HG02623 (cell line): ENCODE measurements at regions not wholly inside any gene's neighbourhood (a gene's known extent, or its start where the extent isn't known, plus 50 kb on each side); places are given as distances from the start of the nearest gene placed in this dataset.

Experiments used
- ATAC-seq: cut with Tn5 transposase; IDR thresholded peaks from one replicate; pipeline ENCODE4 v1.9.1; 2021; ENCODE audit warnings: moderate library complexity; ENCODE audit not compliant: unreplicated experiment

DNA sequence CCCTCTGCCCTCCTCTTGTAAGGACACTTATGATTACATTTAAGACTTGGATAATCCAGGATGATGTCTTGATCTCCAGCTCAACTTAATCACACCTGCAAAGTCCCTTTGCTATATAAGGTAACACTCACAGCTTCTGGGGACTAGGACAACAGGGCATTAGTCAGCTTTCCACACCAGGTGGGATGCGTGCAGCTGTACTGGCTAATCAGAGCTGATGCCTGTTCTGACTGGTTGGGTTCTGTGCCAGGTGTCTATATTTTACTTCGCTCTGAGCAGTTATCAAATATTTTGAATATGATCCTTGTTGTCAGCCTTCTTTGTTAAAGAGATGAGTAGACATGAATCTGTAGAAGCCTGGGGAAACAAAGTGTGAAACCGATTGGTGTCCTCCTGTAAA, 115.5 kb upstream of the ATP8B1 start:
- ATAC-seq, result no peak

DNA sequence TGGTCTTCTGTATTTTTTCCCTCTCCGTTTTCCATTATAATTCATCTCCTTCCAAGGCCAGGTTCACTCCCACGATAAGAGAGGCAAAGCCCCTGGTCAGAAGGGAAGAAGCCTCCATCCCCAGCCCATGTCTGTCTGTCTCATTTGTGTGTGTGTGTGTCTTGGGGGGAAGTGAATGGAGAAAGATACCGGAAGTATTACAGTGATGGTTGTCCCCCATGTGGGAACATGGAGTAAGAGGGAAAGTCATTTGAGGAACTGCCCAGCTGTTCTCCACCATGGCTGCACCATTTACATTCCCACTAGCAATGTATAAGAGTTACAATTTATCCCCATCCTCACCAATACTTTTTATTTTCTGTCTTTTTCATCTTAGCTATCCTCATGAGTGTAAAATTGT, 113.6 kb upstream of the ATP8B1 start:
- no peak for ATAC-seq

DNA sequence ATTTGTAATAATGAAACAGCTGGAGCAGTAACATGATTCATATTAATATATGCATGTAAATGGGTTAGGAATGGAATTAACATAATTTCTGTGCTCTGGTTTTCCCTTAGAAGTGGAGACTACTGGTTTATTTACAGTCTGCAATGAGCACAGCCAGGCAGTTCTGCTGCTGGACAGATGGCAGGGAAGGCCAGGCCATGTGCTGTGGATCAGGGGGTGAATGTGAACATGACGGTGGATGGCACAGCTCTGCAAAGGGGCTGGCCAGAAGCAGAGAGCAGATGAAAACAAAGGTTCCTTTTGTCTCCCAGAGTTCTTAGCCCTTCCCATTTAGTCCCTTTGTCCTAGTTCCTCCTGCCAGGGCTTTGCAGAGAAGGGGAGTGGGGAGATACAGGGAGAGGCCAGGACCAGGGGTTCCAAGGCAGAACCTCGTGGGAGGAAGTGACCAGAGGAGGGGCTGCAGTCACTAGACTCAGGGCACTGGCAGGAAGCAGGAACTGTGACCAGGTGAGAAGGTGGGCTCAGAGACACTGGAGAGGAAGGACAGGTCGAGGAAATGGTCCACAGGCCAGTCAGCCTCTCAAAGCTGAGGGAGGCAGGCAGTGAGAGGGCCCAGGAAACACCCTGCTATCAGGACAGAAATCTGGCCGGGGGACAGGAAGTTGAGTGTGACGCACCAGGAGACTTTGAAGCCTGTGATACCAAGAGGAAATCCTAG, 112.9 kb upstream of the ATP8B1 start:
- no peak for ATAC-seq

DNA sequence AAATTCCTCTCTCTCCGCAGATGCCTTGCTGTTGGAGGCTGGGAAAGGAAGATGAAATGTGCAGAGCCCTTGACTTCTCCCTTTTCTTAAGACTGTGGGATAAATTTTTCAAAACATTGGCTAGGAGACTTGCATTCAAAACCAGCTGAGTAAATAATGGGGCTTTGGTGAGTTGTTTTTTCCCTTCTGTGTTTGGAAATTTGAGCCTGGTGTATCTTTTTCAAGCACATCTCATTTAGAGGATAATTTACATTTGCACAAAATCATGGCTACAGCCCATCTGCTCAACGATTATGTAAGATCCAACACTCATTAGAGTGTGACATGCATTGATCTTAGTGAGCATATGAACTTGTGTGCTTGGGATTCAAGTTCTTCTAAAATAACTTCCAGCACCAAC, 112.1 kb upstream of the ATP8B1 start:
- no peak for ATAC-seq

DNA sequence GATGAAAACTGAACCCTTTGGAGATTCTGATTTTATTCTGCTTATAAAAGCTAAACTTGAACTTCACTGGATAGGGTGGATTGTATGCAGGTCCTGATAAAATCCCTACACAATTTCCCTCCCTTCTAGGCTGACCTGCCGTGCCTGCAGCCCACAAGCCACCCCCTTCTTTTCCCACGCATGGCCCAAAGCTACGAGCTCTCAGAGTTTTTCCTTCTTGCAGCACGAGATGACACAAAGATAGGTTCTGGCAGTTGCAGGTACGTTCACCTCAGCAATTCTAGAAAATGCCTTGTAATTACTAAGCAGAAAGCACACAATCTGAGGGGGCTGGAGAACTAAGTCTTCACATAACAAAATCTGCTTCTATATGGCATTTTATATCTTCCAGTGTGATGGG, 110.6 kb upstream of the ATP8B1 start:
- ATAC-seq, result no peak

DNA sequence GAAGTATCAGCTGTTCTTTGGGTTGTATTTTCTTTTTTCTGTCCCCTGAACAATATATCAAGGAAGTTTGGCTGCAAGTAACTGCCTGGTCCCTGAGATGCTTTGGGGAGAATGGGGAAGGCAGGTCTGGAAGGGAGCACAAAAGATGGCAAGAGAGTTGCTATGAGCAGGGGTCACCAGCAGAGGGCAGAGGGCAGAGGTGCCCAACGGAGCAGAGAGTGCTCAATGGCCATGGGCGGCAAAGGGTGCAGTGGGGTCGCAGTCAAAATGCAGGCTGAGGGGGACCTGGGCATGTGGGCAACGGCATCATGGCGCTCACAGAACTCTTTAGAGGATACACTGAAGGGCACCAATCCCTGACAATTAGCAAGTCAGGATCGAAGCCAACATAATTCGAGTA, 107.7 kb upstream of the ATP8B1 start:
- no peak for ATAC-seq

DNA sequence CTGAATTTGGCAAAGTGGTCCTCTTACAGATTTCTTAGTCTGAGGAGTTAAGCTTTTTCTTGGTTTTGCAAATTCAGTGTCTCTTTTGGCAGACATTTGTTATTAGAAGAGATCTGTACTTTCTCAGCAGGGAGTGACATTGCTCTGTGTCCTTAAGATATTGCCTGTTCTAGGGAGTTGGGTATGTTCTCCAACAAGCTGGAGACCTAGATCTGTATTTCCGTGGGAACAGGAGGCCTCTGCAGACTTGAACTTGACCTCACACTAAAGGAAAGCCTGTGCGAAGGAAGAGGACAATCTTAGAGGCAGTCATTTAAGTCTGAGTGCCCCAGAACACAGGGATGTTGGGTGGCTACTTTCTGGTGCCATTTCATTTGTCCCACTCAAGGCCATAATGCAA, 107.0 kb upstream of the ATP8B1 start:
- no peak for ATAC-seq

DNA sequence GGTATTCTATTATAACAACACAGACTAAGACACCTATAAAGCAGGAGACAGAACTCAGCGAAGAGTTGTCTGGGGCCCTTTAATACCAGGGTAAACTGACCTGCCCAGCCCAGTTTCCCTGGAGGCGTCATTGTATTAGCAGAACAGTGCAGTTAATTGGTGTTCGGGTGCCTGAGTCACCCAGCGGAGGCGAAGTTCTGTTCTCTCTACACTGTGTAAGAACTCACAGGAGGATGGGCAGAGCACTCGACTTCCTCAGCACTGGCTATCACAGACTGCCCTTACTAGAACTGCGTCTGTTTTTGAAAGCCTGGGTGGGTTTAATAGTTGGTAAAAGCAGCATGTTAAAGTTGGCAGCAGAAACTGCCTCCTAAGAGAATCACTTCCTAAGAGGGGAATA, 106.5 kb upstream of the ATP8B1 start:
- ATAC-seq, result no peak

DNA sequence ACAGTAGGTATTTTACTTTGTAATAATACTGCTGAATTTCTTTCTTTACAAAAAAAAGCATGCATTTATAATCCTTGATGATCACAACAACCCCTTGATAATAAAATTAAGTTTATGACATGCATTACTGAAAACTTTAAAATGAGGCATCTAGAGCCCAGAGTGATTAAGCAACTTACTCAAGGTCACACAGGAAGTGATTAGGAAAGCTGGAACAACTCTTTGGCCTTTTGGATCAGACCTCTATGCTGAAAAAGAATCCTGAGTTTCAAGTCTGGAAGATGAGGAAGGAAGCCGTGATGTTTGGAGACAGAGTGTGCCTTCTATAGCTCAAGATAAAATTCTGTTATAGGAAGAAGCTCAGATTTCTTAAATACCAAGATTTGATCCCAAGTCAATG, 105.0 kb upstream of the ATP8B1 start:
- no peak for ATAC-seq

DNA sequence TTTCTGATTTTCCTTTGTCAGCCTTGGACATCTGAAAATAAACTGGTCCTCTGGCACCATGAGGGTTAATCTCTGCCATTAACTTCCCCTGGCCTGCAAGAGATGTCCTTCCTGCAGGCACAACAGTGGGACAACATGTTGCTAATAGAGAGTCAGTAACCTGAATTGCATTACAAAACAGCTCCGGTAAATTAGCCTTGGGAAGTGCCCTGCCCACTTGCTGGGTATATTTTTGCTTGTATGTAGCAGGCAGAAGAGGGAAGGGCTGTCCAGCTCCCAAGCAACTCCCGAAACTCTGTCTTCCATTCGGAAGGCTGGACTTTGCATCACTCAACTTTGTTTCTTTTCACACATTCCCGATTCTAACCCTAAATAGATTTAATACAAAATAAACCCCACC, 104.4 kb upstream of the ATP8B1 start:
- ATAC-seq, result no peak

DNA sequence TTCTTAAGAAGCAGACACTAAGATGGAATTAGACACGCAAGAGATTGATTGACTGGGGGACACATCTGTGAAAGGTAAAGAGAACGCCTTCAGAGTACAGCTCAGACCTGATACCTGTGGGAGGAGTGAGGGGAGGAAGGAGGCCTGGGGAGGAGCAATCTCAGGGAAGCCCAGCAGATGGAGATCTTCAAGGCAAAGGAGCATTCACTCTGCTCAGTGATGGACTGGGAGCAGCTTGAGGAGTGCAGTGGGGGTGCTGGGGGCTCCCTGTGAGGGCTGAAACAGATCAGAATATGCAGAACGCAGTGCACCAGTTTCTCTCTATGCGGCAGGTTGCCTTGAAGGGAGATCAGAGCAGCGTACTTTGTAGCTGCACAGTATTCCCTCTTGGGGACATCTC, 103.7 kb upstream of the ATP8B1 start:
- no peak for ATAC-seq

DNA sequence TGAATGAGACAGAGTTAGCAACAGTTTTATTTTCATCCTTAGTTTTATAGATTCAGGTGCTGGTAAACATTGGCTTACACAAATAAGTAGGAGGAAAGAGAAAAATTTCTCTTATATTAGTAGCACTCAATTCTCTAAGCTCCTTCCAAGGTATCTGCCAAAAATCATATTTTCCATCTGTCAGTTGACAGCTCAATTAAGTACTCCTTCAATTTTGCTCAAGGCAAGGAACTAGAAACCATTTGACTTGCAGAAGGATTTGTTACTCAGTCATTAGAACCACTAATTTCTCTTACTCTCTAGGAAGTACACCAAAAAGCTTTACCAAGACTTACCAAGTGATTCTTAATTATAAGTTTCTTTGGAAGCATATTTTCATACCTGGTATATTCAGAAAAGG, 101.4 kb upstream of the ATP8B1 start:
- ATAC-seq, result no peak

DNA sequence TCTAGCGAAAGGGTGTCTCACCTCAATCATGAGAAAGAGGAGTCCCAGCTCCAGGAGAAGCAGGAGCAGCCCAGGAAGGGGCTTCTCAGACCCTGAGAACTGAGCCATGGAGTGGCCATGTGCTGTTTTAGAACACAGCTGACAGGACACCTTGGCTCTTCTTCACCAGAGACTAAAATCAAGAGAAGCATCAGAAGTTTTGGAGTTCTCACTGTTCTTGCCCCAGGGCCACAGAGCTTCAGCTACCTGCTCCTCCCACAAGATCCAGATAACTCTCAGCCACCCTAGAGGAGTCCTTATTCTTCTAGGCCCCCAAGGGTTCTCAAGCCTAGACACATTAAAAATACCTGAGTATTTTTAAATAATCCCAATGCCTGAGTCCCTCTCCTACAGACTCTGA, 99.6 kb upstream of the ATP8B1 start:
- no peak for ATAC-seq

DNA sequence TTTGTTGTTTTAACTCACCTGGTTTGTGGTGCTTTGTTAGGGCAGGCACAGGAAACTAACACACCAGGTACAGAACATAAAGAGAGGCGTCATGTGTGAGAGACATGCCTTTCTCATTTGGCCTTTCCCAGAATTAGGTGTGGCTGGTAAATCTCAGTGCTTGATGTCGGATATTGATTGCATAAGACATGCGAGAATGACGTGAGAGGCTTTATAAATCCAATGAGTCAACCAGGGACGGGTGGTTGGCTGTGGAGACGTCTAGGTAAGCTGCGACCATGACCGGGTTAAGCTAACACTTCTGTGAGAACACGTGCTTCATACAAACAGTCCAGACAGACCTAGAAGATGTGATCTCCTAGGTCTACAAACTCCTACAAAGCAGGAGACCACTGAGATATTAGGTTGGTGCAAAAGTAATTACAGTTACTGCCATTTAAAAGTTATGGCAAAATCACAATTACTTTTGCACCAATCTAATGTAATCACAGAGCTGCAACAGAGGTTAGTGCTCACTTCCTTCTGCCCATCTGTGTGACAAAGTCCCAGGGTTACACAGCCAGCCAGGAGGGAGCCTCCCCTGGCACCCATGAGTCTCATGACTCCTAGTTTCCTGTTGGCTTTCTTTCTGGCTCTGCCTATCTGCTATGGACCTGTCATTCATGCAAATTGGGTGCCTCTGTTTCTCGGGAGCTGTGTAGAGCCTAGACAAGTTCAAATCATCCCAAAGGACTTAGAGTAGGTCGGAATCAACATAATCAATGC, 98.9 kb upstream of the ATP8B1 start:
- ATAC-seq, result no peak

DNA sequence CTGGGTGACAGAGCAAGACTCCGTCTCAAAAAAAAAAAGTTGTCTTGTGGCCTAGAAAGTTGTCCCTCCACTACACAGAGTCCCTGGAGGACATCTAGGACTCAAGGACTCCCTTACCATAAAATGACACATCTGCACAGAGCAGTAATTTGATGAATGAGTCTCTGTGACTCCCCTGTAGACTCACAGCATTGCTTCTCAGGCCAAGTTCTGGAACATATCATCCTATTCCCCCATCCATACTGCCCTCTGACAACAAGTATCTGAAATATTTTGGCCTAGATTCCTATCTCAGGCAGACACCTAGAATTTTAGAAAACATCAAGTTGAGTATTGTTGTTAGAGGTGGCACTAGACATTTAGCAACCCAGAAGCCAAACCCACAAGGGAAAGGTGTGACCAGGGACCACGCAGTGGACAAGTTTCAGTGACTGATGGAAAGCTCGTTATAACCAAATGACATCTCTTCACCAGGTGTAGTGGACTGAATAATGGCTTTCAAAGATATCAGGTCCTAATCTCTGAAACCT, 97.9 kb upstream of the ATP8B1 start:
- no peak for ATAC-seq

DNA sequence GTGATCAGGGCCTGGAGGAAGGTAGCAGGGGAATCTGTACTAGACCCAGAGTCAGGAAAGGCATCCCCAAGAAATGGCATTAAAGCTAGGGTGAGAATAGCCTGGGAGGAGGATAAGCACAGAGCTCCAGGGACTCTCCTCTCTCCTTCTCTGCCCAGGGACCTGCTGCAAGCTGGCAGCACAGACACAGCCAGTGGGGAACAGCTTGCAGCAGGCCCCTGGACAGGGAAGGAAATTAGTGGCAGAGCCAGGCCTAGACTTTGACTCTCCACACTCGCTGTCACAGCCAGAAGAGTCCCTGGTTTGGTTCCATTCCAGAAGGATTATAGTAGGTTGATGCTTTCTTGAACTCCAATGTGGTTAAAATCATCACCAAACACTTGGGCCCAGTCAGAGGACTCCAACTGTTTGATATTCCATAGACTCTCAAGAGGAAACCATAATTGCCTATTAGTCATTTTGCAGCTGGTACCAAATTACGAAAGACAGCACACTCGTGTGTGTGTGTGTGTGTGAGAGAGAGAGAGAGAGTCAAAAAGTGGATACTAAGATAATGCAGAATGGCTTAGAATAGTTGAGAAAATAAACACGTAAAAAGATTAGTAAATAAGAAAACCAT, 95.5 kb upstream of the ATP8B1 start:
- no peak for ATAC-seq

DNA sequence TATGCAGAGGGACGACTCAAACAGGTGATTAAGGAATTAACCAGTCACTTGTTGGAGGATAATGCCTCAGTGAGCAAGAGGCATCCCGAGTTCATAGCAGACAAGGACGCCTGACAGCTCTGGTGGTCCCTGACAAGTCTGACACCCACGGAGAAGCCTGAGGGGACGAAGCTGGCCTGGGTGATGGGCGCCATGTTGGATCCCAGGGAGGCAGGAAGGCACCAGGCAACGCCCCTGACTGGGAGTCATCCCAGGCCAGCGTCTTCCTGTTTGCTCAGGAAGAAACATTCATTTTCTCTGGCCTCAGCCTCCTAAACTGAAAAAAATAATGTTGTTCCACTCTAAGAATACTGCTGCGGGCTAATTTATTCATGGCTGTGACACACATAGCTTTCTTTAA, 92.1 kb upstream of the ATP8B1 start:
- ATAC-seq, result no peak

DNA sequence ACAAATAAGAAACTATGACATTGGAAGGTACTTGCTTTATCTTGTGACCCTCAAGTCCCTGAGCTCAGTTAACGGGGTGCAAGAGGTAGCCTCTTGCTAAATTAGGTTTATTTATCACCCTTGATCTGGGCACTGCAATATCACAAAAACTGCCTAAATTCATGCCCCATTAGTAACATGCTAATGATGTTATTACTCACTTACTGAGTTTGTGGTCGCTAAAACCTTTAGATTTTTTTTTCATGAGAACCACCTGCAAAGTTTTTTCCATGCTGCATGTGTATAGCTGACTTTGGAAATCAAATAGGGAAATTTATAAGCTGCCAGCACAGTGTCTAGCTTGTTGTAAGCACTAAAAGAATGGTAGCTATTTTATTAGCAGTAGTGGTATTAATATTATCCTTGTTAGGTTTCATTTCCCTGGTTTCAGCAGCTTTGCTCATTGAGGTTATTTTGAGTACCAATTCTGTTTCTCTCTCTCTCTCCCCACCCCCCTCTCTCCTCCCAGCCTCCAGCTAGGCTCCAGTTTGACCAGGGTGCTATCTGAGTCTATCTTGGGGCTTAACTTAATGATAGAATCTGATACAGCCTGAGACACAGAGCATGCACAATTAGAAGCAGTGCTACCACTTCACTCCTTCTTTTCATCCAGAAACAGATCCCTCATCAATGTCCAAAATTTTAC, 88.7 kb upstream of the ATP8B1 start:
- ATAC-seq, result no peak

DNA sequence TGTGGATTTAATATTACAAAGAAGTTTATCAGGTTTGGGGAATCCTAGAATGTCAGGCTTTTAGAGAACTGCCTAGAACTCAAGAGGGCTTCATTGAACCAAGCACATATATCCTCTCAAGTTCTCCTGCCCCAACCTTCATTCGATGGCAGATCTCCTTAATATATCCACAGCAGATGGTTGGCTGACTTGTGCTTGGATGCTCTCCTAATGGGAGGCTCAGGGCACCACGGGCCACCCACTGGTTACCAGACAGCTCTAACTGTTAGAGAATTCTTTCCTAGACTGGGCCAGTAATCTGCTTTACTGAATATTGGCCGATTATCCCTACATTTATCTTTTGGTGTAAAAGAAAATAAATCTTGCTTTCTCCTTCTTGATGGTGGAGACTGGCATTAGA, 87.2 kb upstream of the ATP8B1 start:
- no peak for ATAC-seq

DNA sequence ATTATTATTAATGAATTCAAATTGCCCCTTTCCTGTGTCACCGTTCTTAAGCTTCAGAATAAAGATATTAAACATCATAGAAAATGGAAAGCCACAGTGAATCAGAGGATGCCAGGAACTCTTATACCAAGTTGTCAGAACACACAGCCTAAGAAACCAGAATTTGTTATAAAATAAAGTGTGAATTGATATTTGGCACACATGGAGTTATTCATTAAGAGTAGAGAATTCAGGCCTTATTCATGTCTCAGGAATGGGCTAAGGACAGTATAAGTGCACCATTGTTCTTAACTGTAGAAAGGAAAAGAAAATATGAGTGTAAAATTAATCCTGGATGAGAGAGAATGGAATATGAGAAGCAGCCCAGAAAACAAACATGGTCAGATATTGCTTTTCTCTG, 86.7 kb upstream of the ATP8B1 start:
- no peak for ATAC-seq

DNA sequence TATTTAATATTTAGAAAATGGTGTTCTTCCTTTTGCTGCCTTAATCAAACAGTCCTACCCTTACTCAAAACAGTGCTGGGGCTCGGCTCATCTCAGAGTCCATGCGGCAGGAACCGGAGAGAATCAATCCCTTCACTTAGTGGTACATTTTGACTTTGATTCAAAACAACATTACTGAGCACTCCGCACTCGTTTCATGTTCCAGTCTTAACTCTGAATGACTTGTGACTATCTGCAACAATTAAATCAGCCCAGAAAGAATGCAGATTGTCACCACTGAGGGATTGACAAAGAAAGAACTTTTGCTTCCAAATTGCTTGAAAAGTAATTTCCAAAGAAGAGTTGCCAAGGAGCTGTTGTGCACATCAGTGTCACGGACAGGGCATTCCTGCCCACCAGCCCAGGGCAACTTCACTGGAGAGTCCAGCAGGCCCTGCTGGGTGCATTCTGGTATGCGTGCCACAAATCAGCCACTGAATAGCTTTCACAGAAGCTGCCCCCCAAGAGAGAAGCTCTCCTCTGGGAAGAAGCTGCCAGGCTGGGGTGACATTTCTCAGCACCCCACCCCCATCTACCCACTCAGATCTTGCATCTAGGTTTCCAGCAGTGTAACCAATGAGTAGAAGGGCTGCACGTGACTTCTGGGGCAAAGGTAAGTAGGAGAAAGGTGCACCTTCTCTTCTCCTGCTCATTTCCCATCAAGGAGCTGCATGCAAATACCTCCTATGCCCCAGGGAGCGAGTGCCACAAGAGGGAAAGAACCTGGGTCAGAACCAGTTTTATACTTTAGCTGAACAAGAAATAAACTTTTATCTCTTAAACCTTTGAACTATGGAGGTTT, 84.6 kb upstream of the ATP8B1 start:
- ATAC-seq, result no peak
